Heart left ventricle (tissue), 13 donors: ENCODE measurements at regions not wholly inside any gene's neighbourhood (a gene's known extent, or its start where the extent isn't known, plus 50 kb on each side); places are given as distances from the start of the nearest gene placed in this dataset.

Experiments
- POLR2A ChIP-seq, 2 donors: fragments of 450-650 bp; IDR thresholded peaks; one replicate each; pipeline ENCODE4 v1.6.1; 2017; ENCODE audit warnings: antibody characterized with exemption in 2 of 2, mild to moderate bottlenecking in 2 of 2, moderate library complexity in 2 of 2
- TF ChIP-seq, protein P1 (sequence below), 12 donors: fragments of 200-600 bp; sonication (generic) in 4 of 12; IDR thresholded peaks; one replicate each; pipeline versions ENCODE4 v1.5.0 to v1.8.0; 2018 to 2022; ENCODE audit warnings: antibody characterized with exemption in 12 of 12, mild to moderate bottlenecking in 5 of 12
- donor health status: ischemic (EF 13 %, LVEDD 7.1; RV severe dilation, severe dysfunction).
- donor health status: DM: no; HTN: yes; CAD: no.
- donor health status: DM: no; HTN: no; CAD: no.
- donor health status: ischemic (EF 25% LVEDD 6.9; RV normal size, moderate dysfunction).
- donor health status: ischemic (EF 25% LVEDD 5.7; RV mildly dilated, moderate dysfunction).
- donor health status: ischemic (EF 35%, LVEDD 5.7; RV mildly dilated, moderate dysfunction).
- donor health status: nonischemic (EF 11% LVEDD 7.7; RV severe dilation, severe dysfunction).
- donor health status: DM: yes; HTN: yes; CAD: no.
- donor health status: PGD.
- donor health status: ischemic (EF 29% LVEDD 5.4; RV normal size, mild dysfunction).
- donor health status: nonischemic (EF 23%, LVEDD 6.1; RV moderate dilation, normal function).

DNA sequence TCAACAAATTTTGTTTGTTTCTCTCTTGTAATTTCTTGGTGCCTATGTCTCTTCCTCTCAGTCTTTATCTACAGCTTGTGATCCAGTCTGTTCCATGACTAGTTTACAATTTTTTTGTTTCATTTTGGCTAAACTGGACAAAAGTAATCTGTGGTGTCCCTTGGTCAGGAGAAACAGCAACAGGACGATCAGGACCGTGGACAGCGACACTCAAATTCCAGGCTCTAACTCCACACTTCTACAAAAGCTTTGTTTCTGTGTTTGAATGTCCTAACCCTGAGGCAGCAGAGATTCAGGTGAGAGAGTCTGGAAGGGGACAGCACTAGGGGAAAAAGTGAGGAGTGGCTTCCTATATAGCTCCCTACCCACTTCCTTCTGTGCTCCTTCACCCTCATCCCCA lies 593.3 kb upstream of the FANCL start:
- TF ChIP-seq, protein P1, sequence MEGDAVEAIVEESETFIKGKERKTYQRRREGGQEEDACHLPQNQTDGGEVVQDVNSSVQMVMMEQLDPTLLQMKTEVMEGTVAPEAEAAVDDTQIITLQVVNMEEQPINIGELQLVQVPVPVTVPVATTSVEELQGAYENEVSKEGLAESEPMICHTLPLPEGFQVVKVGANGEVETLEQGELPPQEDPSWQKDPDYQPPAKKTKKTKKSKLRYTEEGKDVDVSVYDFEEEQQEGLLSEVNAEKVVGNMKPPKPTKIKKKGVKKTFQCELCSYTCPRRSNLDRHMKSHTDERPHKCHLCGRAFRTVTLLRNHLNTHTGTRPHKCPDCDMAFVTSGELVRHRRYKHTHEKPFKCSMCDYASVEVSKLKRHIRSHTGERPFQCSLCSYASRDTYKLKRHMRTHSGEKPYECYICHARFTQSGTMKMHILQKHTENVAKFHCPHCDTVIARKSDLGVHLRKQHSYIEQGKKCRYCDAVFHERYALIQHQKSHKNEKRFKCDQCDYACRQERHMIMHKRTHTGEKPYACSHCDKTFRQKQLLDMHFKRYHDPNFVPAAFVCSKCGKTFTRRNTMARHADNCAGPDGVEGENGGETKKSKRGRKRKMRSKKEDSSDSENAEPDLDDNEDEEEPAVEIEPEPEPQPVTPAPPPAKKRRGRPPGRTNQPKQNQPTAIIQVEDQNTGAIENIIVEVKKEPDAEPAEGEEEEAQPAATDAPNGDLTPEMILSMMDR (IDR thresholded peaks at IDR 0.05): no peak
- TF ChIP-seq POLR2A (IDR thresholded peaks at IDR 0.05): no peak
